OCI-LY7 (cell line): ENCODE measurements at regions not wholly inside any gene's neighbourhood (a gene's known extent, or its start where the extent isn't known, plus 50 kb on each side); places are given as distances from the start of the nearest gene placed in this dataset.

Experiments
- BruUV-seq: library from RNA; stranded (reverse); fragments of 400-500 nt; replicated peaks from 2 replicates; lab custom pipeline; 2021; lab: Mats Ljungman, UMichigan
- CTCF ChIA-PET: fragments of 300-600 bp; sonication (Branson Sonifier 250); formaldehyde crosslinking; loops from one replicate; lab custom pipeline; 2022; ENCODE audit warnings: antibody characterized with exemption; ENCODE audit not compliant: unreplicated experiment; lab: Charles Lee
- POLR2A ChIA-PET: fragments of 300-600 bp; sonication (Branson Sonifier 250); formaldehyde crosslinking; loops from one replicate; lab custom pipeline; 2022; ENCODE audit warnings: antibody characterized with exemption; lab: Charles Lee
- DNase-seq: peaks from one replicate; pipeline ENCODE4 v3.0.0-alpha.2; 2015; ENCODE audit warnings: low spot score
- H2AFZ ChIP-seq: fragments of 200-600 bp; sonication (generic), shearing (Covaris generic); 2 replicates; pipeline ENCODE4 v1.6.1; 2014; ENCODE audit warnings: mild to moderate bottlenecking, antibody characterized with exemption, low read length, moderate library complexity
- H3K27ac ChIP-seq: fragments of 200-600 bp; sonication (generic); 2 replicates; pipeline ENCODE4 v1.5.1; 2014; ENCODE audit warnings: mixed run types, low read depth, mild to moderate bottlenecking, moderate library complexity, low read length, inconsistent platforms; ENCODE audit not compliant: poor library complexity, severe bottlenecking
- H3K36me3 ChIP-seq: fragments of 200-600 bp; sonication (generic); 2 replicates; pipeline ENCODE4 v1.6.1; 2014; ENCODE audit warnings: mild to moderate bottlenecking, antibody characterized with exemption, low read length, moderate library complexity, mixed read lengths; ENCODE audit not compliant: insufficient read depth
- H3K4me1 ChIP-seq: fragments of 200-600 bp; sonication (generic); 2 replicates; pipeline ENCODE4 v1.5.1; 2014; ENCODE audit warnings: mild to moderate bottlenecking, low read length; ENCODE audit not compliant: insufficient read depth, poor library complexity, severe bottlenecking
- H3K4me2 ChIP-seq: fragments of 200-600 bp; sonication (generic); 2 replicates; pipeline ENCODE4 v1.6.1; 2014; ENCODE audit warnings: mild to moderate bottlenecking, low read length
- H3K4me3 ChIP-seq: fragments of 200-600 bp; sonication (generic); 2 replicates; pipeline ENCODE4 v1.5.1; 2014; ENCODE audit warnings: mild to moderate bottlenecking, low read depth, low read length; ENCODE audit not compliant: poor library complexity, severe bottlenecking
- H3K79me2 ChIP-seq: fragments of 200-600 bp; sonication (generic); 2 replicates; pipeline ENCODE4 v1.6.1; 2016; ENCODE audit warnings: low read depth, mild to moderate bottlenecking, low read length, moderate library complexity, mixed read lengths; ENCODE audit not compliant: insufficient read depth
- H3K9me2 ChIP-seq: fragments of 200-600 bp; sonication (generic); 2 replicates; pipeline ENCODE4 v1.6.1; 2016; ENCODE audit warnings: mild to moderate bottlenecking, low read length, mixed read lengths; ENCODE audit not compliant: insufficient read depth
- H3K9me3 ChIP-seq: fragments of 200-600 bp; sonication (generic); 2 replicates; pipeline ENCODE4 v1.6.1; 2014; ENCODE audit warnings: mild to moderate bottlenecking, mixed run types, low read length, mixed read lengths
- H4K20me1 ChIP-seq: fragments of 200-600 bp; sonication (generic); 2 replicates; pipeline ENCODE4 v1.6.1; 2014; ENCODE audit warnings: mild to moderate bottlenecking, antibody characterized with exemption, low read length, moderate library complexity, mixed read lengths; ENCODE audit not compliant: insufficient read depth
- EZH2phosphoT487 ChIP-seq: fragments of 200-600 bp; sonication (generic); IDR thresholded peaks from 2 replicates; pipeline ENCODE4 v1.6.1; 2018; ENCODE audit warnings: low read depth, borderline replicate concordance, mild to moderate bottlenecking, mixed run types, antibody characterized with exemption, low read length, moderate library complexity, mixed read lengths
- intact Hi-C: fragments of 100-400 bp; cut with micrococcal nuclease; formaldehyde crosslinking; loops from one replicate; pipeline ENCODE4 v1.10.0; 2022; ENCODE audit not compliant: unreplicated experiment
- TF ChIP-seq, protein P1 (sequence below): fragments of 200-600 bp; sonication (generic); conservative IDR thresholded peaks from 2 replicates; pipeline ENCODE4 v1.5.1; 2014; ENCODE audit warnings: mild to moderate bottlenecking, antibody characterized with exemption, low read length, moderate library complexity, mixed read lengths

DNA sequence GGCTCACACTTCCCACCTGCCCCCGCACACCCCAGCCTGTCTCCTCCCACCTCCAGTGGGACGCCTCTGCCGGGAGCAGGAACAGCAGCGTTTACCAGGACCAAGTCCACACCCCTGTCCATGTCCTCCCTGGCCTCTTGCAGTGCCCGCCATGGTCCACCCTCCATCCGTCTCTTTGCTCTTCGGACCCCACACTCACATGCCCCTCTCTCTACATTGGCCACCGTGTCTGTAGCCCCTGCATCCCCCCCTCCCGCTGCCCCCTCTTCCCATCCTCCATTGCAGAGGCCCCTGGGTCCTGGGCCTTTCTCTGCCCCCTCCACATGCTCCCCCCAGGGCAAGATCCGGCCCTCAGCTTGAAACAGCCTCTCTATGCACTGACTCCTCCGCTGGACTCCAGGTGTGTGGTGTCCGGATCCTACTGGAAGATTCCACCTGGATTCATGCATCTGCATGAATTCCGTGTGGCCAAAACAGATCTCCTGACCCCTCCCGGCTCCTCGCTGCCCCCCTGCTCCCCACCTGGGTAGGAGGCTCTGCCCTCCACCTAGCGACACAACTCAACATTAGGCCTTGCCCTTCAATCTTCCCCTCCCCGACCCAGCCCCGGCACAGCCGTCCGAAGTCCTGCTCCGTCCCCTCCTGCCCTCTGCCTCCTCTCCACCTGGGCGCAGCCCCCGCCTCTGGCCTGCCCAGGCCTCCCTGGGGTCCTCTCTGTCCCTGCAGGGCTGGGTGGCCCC is 168.5 kb downstream of the OLFM1 start:
- BruUV-seq, result no TSS peak
- TF ChIP-seq EZH2phosphoT487, result no peak
- TF ChIP-seq, protein P1, sequence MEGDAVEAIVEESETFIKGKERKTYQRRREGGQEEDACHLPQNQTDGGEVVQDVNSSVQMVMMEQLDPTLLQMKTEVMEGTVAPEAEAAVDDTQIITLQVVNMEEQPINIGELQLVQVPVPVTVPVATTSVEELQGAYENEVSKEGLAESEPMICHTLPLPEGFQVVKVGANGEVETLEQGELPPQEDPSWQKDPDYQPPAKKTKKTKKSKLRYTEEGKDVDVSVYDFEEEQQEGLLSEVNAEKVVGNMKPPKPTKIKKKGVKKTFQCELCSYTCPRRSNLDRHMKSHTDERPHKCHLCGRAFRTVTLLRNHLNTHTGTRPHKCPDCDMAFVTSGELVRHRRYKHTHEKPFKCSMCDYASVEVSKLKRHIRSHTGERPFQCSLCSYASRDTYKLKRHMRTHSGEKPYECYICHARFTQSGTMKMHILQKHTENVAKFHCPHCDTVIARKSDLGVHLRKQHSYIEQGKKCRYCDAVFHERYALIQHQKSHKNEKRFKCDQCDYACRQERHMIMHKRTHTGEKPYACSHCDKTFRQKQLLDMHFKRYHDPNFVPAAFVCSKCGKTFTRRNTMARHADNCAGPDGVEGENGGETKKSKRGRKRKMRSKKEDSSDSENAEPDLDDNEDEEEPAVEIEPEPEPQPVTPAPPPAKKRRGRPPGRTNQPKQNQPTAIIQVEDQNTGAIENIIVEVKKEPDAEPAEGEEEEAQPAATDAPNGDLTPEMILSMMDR, result no peak
- Histone ChIP-seq H4K20me1 (no peaks in the 10 kb centered on the region), H3K27ac (no peak overlapping the region), H3K4me1 (no peaks in the 10 kb centered on the region), H3K9me2 (no peaks in the 10 kb centered on the region), H3K36me3 (no peaks in the 10 kb centered on the region), H3K4me3 (no peak overlapping the region), H3K4me2 (no peak overlapping the region), H3K79me2 (no peaks in the 10 kb centered on the region), H2AFZ (no peak overlapping the region), H3K9me3 (no peaks in the 10 kb centered on the region)
- ChIA-PET POLR2A (no interaction called here), CTCF (no interaction called here)
- intact Hi-C loops, result no loop called here
- no peak for DNase-seq

DNA sequence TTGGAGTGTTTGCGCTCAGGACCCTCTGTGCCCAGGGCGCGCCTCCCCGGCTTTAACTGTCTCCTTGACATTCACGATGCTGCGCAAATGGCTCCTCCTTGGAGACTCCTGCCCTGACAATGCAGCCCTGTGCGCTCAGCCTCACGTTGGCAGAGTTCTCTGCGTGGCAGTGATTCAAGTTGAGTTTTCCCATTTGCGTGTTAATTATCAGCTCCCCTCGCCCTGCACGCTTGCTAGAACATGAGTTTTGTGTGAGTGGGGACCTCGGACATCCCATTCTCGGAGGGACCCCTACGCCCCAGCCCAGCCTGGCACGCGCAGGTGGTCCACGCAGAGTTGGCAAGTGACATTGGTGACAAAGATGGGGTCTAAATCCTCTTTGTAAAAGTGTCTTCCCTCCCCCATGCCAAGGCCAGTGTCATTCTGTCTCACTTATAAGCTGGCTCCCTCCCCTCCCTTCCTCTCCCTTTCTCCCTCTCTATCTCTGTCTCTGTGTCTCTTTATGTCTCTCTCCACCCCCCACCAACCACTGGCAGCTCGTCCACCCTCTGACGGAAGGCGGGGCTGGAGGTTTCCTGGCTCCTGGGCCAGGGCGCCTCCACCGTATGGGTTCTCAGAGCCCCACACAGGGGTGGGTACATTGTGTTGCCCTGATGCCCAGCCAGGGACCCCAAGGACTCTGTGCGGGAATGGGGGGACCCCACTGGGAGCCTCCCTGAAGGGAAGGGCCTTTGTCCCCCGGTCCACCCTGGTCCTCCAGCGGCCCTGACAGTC is 169.3 kb downstream of the OLFM1 start:
- no peaks in the 10 kb centered on the region for H3K36me3 ChIP-seq
- BruUV-seq, result no TSS peak
- TF ChIP-seq, protein P1, result no peak
- no peak for TF ChIP-seq EZH2phosphoT487
- no peaks in the 10 kb centered on the region for H4K20me1 ChIP-seq
- H3K9me3 ChIP-seq, result no peaks in the 10 kb centered on the region
- DNase-seq, result no peak
- H3K4me3 ChIP-seq, result no peak overlapping the region
- no peaks in the 10 kb centered on the region for H3K79me2 ChIP-seq
- POLR2A ChIA-PET, result no interaction called here
- intact Hi-C loops, result no loop called here
- CTCF ChIA-PET, result no interaction called here
- no peaks in the 10 kb centered on the region for H3K4me1 ChIP-seq
- no peak overlapping the region for H3K4me2 ChIP-seq
- H3K9me2 ChIP-seq, result no peaks in the 10 kb centered on the region
- no peak overlapping the region for H3K27ac ChIP-seq
- no peak overlapping the region for H2AFZ ChIP-seq

DNA sequence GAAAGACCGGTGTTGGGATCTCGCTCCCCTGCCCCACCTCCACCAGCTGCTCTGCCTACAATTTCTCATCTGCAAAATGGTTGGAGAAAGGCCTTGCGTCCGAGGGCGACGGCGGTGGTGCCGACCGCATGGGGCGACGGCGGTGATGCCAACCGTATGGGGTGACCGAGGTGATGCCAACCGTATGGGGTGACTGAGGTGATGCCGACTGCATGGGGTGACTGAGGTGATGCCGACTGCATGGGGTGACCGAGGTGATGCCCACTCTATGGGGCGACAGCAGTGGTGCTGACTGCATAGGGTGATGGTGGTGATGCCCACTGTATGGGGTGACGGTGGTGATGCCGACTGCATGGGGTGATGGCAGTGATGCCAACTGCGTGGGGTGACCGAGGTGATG is 171.0 kb downstream of the OLFM1 start:
- no peak for DNase-seq
- H3K27ac ChIP-seq, result no peak overlapping the region
- H3K4me1 ChIP-seq, result no peaks in the 10 kb centered on the region
- ChIA-PET POLR2A (no interaction called here), CTCF (no interaction called here)
- H3K9me2 ChIP-seq, result no peaks in the 10 kb centered on the region
- H3K9me3 ChIP-seq, result no peaks in the 10 kb centered on the region
- no TSS peak for BruUV-seq
- intact Hi-C loops, result no loop called here
- no peaks in the 10 kb centered on the region for H3K36me3 ChIP-seq
- TF ChIP-seq, protein P1, result no peak
- no peak for TF ChIP-seq EZH2phosphoT487
- no peak overlapping the region for H2AFZ ChIP-seq
- H3K79me2 ChIP-seq, result no peaks in the 10 kb centered on the region
- H3K4me3 ChIP-seq, result no peak overlapping the region
- H4K20me1 ChIP-seq, result no peaks in the 10 kb centered on the region
- no peak overlapping the region for H3K4me2 ChIP-seq
